ENCODE measurements at regions not wholly inside any gene's neighbourhood (a gene's known extent, or its start where the extent isn't known, plus 50 kb on each side); places are given as distances from the start of the nearest gene placed in this dataset.

- POLR2A ChIA-PET = no interaction called here
- CTCF ChIA-PET = no interaction called here
- no peaks in the 10 kb centered on the region for H3K36me3 Mint-ChIP-seq (ENCODE audit: low read depth)
Measured at GRCh38 chr12:77238335-77238734, 173.0 kb upstream of the E2F7 start.

GRCh38 chr12:77237896-77238295, 172.5 kb upstream of the E2F7 start:
- intact Hi-C loops (cut with micrococcal nuclease) = no loop called here
- H3K27ac Mint-ChIP-seq = no peak overlapping the region
- no peaks in the 10 kb centered on the region for H3K4me1 Mint-ChIP-seq (ENCODE audit: low read depth)
- no peaks in the 10 kb centered on the region for H3K27me3 Mint-ChIP-seq
- no peaks in the 10 kb centered on the region for H3K36me3 Mint-ChIP-seq (ENCODE audit: low read depth)
- ATAC-seq = no peak
- no peaks in the 10 kb centered on the region for H3K9me3 Mint-ChIP-seq
- H3K4me3 Mint-ChIP-seq = no peak overlapping the region
- TF ChIP-seq, protein P1, sequence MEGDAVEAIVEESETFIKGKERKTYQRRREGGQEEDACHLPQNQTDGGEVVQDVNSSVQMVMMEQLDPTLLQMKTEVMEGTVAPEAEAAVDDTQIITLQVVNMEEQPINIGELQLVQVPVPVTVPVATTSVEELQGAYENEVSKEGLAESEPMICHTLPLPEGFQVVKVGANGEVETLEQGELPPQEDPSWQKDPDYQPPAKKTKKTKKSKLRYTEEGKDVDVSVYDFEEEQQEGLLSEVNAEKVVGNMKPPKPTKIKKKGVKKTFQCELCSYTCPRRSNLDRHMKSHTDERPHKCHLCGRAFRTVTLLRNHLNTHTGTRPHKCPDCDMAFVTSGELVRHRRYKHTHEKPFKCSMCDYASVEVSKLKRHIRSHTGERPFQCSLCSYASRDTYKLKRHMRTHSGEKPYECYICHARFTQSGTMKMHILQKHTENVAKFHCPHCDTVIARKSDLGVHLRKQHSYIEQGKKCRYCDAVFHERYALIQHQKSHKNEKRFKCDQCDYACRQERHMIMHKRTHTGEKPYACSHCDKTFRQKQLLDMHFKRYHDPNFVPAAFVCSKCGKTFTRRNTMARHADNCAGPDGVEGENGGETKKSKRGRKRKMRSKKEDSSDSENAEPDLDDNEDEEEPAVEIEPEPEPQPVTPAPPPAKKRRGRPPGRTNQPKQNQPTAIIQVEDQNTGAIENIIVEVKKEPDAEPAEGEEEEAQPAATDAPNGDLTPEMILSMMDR (IDR thresholded peaks at IDR 0.05) = no peak
- DNase-seq = no peak
- ChIA-PET POLR2A (no interaction called here), CTCF (no interaction called here)

More at GRCh38 chr12:77238335-77238734, 173.0 kb upstream of the E2F7 start:
- DNase-seq (no peak), ATAC-seq (no peak)
- intact Hi-C loops (cut with micrococcal nuclease) = no loop called here
- Mint-ChIP-seq H3K27me3 (no peaks in the 10 kb centered on the region), H3K9me3 (no peaks in the 10 kb centered on the region), H3K4me3 (no peak overlapping the region), H3K27ac (no peak overlapping the region), H3K4me1 (ENCODE audit: low read depth) (no peaks in the 10 kb centered on the region)
- TF ChIP-seq, protein P1 (IDR thresholded peaks at IDR 0.05) = no peak

GRCh38 chr12:77236066-77236465, 170.7 kb upstream of the E2F7 start:
- H3K4me1 Mint-ChIP-seq (ENCODE audit: low read depth) = no peaks in the 10 kb centered on the region

GRCh38 chr12:77232045-77232444, 166.7 kb upstream of the E2F7 start:
- no peak overlapping the region for H3K4me3 Mint-ChIP-seq

More at GRCh38 chr12:77236066-77236465, 170.7 kb upstream of the E2F7 start:
- no peaks in the 10 kb centered on the region for H3K9me3 Mint-ChIP-seq
- no peak for ATAC-seq
- H3K36me3 Mint-ChIP-seq (ENCODE audit: low read depth) = no peaks in the 10 kb centered on the region
- ChIA-PET POLR2A (no interaction called here), CTCF (no interaction called here)
- DNase-seq = no peak
- intact Hi-C loops (cut with micrococcal nuclease) = no loop called here
- no peak overlapping the region for H3K27ac Mint-ChIP-seq
- TF ChIP-seq, protein P1 (IDR thresholded peaks at IDR 0.05) = no peak
- no peak overlapping the region for H3K4me3 Mint-ChIP-seq
- no peaks in the 10 kb centered on the region for H3K27me3 Mint-ChIP-seq

GRCh38 chr12:77231501-77231918, 166.1 kb upstream of the E2F7 start:
- Mint-ChIP-seq H3K27ac (no peak overlapping the region), H3K27me3 (no peaks in the 10 kb centered on the region), H3K9me3 (no peaks in the 10 kb centered on the region), H3K4me3 (no peak overlapping the region), H3K36me3 (ENCODE audit: low read depth) (no peaks in the 10 kb centered on the region), H3K4me1 (ENCODE audit: low read depth) (no peaks in the 10 kb centered on the region)
- intact Hi-C loops (cut with micrococcal nuclease) = no loop called here
- TF ChIP-seq, protein P1 (IDR thresholded peaks at IDR 0.05) = no peak
- CTCF ChIA-PET = no interaction called here
- DNase-seq (no peak), ATAC-seq (no peak)
- POLR2A ChIA-PET = no interaction called here

More at GRCh38 chr12:77232045-77232444, 166.7 kb upstream of the E2F7 start:
- H3K36me3 Mint-ChIP-seq (ENCODE audit: low read depth) = no peaks in the 10 kb centered on the region
- H3K27me3 Mint-ChIP-seq = no peaks in the 10 kb centered on the region
- ChIA-PET CTCF (no interaction called here), POLR2A (no interaction called here)
- DNase-seq (no peak), ATAC-seq (no peak)
- intact Hi-C loops (cut with micrococcal nuclease) = no loop called here
- H3K27ac Mint-ChIP-seq = no peak overlapping the region
- no peaks in the 10 kb centered on the region for H3K4me1 Mint-ChIP-seq (ENCODE audit: low read depth)
- TF ChIP-seq, protein P1 (IDR thresholded peaks at IDR 0.05) = no peak
- H3K9me3 Mint-ChIP-seq = no peaks in the 10 kb centered on the region
